Fibroblast of lung (primary cell): ENCODE measurements at regions not wholly inside any gene's neighbourhood (a gene's known extent, or its start where the extent isn't known, plus 50 kb on each side); places are given as distances from the start of the nearest gene placed in this dataset.

Experiments used
- DNase-seq, 2 donors: peaks; one replicate each; pipeline versions ENCODE4 v3.0.0 to v3.0.0-alpha.2; 2010; ENCODE audit warnings: low read depth in 2 of 2
- H2AFZ ChIP-seq: 2 replicates; pipeline ENCODE4 v1.5.1; 2012; ENCODE audit warnings: low read length, control low read depth, inconsistent platforms
- H3K27ac ChIP-seq: 2 replicates; pipeline ENCODE4 v1.5.1; 2011; ENCODE audit warnings: low read length, control low read depth; ENCODE audit not compliant: insufficient read depth
- H3K27me3 ChIP-seq: 2 replicates; pipeline ENCODE4 v1.5.1; 2011; ENCODE audit warnings: mild to moderate bottlenecking, low read length; ENCODE audit not compliant: control insufficient read depth, insufficient read depth
- H3K36me3 ChIP-seq: 2 replicates; pipeline ENCODE4 v1.5.1; 2011; ENCODE audit warnings: low read length; ENCODE audit not compliant: control insufficient read depth, insufficient read depth
- H3K4me1 ChIP-seq: 2 replicates; pipeline ENCODE4 v1.5.1; 2011; ENCODE audit warnings: low read length; ENCODE audit not compliant: control insufficient read depth, insufficient read depth; ENCODE audit errors: extremely low read depth
- H3K4me2 ChIP-seq: 2 replicates; pipeline ENCODE4 v1.5.1; 2011; ENCODE audit warnings: low read length, control low read depth; ENCODE audit not compliant: insufficient read depth; ENCODE audit errors: extremely low read depth
- H3K4me3 ChIP-seq, 4 experiments: fragments of 200-600 bp in 1 of 4; sonication (generic) in 1 of 4; replicated peaks in 1 of 4; 2 replicates each; pipeline ENCODE4 v1.5.1; 2011 to 2016; ENCODE audit warnings: low read length in 4 of 4, low read depth in 3 of 4, mild to moderate bottlenecking in 3 of 4, control low read depth in 2 of 4, inconsistent platforms in 1 of 4, mixed read lengths in 1 of 4; ENCODE audit not compliant: insufficient read depth in 1 of 4; ENCODE audit errors: control extremely low read depth in 1 of 4
- H3K79me2 ChIP-seq: 2 replicates; pipeline ENCODE4 v1.5.1; 2012; ENCODE audit warnings: mild to moderate bottlenecking, low read length, inconsistent platforms; ENCODE audit not compliant: control insufficient read depth, insufficient read depth
- H3K9ac ChIP-seq: 2 replicates; pipeline ENCODE4 v1.5.1; 2011; ENCODE audit warnings: mild to moderate bottlenecking, low read length, control low read depth; ENCODE audit not compliant: insufficient read depth
- H3K9me3 ChIP-seq: 2 replicates; pipeline ENCODE4 v1.5.1; 2012; ENCODE audit warnings: low read depth, low read length; ENCODE audit not compliant: control insufficient read depth, insufficient read depth
- H4K20me1 ChIP-seq: 2 replicates; pipeline ENCODE4 v1.5.1; 2011; ENCODE audit warnings: low read length; ENCODE audit not compliant: control insufficient read depth, insufficient read depth; ENCODE audit errors: extremely low read depth
- EZH2 ChIP-seq: IDR thresholded peaks from 2 replicates; pipeline ENCODE4 v1.5.1; 2012; ENCODE audit warnings: low read length, control low read depth, mild to moderate bottlenecking; ENCODE audit errors: missing control alignments
- TF ChIP-seq, protein P1 (sequence below), 2 donors: IDR thresholded peaks in 1 of 2; conservative IDR thresholded peaks in 1 of 2; 1 replicate in 1 of 2; 2 replicates in 1 of 2; pipeline ENCODE4 v1.5.1; 2011 to 2012; ENCODE audit warnings: low read length in 2 of 2, control low read depth in 1 of 2, inconsistent platforms in 1 of 2, low read depth in 1 of 2, mild to moderate bottlenecking in 1 of 2

DNA sequence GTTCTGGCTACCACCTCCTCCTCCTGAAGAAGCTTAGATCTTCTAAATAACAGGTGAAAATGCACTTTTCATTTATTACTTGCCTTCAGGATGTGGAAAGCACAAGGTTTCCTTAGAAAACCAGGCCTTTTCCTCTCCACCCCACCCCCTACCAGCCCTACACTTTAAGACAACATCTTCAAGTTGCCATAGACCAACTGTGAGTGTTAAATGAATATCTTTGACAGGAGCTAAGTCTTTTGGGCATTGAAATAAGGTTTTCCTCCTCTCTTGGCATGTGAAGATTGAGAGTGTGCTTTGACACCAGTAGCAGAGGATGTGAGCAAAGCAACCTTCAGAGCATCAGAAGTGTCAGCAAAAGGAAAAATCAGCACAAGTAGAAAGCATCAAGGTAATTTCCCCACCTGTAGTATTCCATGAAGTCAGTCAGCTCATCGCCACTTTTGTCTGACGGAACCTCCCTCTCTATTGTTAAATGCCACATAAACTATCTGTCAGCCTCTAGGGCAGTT, 532.3 kb upstream of the MMS22L start:
- TF ChIP-seq, protein P1, sequence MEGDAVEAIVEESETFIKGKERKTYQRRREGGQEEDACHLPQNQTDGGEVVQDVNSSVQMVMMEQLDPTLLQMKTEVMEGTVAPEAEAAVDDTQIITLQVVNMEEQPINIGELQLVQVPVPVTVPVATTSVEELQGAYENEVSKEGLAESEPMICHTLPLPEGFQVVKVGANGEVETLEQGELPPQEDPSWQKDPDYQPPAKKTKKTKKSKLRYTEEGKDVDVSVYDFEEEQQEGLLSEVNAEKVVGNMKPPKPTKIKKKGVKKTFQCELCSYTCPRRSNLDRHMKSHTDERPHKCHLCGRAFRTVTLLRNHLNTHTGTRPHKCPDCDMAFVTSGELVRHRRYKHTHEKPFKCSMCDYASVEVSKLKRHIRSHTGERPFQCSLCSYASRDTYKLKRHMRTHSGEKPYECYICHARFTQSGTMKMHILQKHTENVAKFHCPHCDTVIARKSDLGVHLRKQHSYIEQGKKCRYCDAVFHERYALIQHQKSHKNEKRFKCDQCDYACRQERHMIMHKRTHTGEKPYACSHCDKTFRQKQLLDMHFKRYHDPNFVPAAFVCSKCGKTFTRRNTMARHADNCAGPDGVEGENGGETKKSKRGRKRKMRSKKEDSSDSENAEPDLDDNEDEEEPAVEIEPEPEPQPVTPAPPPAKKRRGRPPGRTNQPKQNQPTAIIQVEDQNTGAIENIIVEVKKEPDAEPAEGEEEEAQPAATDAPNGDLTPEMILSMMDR (conservative IDR thresholded peaks at IDR 0.05 in 1 of 2, IDR thresholded peaks at IDR 0.05 in 1 of 2; ENCODE audit: low read depth in 1 of 2, low read length in 2 of 2) = no peak
- no peak for TF ChIP-seq EZH2
- H3K79me2 ChIP-seq = no peaks in the 10 kb centered on the region
- no peak overlapping the region for H3K4me2 ChIP-seq
- no peaks in the 10 kb centered on the region for H3K36me3 ChIP-seq
- H3K27ac ChIP-seq = no peak overlapping the region
- H3K27me3 ChIP-seq = no peaks in the 10 kb centered on the region
- no peak overlapping the region for H3K4me3 ChIP-seq
- no peaks in the 10 kb centered on the region for H4K20me1 ChIP-seq
- H2AFZ ChIP-seq = no peak overlapping the region
- no peaks in the 10 kb centered on the region for H3K9me3 ChIP-seq
- no peak for DNase-seq
- H3K9ac ChIP-seq = no peak overlapping the region
- H3K4me1 ChIP-seq = no peaks in the 10 kb centered on the region

DNA sequence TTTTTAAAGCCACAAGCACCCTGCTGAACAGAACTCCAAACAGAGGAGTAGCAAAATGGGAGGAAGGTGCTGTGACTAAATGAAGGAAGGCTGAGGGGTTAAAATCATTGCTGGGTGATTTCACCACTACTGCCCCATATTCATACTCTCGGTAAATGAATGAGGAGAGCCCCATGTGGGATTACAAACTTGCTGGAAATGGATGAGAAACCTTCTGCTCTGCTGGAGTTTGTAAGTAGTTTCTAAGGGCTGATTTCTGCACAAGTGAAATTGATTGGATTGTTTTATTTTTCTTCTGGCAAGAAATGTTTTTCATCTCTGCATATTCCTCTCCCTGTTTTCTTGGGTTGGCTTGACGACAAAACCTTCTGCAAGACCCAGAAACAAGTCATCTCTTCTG, 533.5 kb upstream of the MMS22L start:
- TF ChIP-seq EZH2 = no peak
- TF ChIP-seq, protein P1 (conservative IDR thresholded peaks at IDR 0.05 in 1 of 2, IDR thresholded peaks at IDR 0.05 in 1 of 2; ENCODE audit: low read depth in 1 of 2, low read length in 2 of 2) = no peak
- Histone ChIP-seq H3K4me1 (no peaks in the 10 kb centered on the region), H3K9ac (no peak overlapping the region), H3K4me2 (no peak overlapping the region), H3K27me3 (no peaks in the 10 kb centered on the region), H4K20me1 (no peaks in the 10 kb centered on the region), H3K4me3 (no peak overlapping the region), H3K36me3 (no peaks in the 10 kb centered on the region), H3K9me3 (no peaks in the 10 kb centered on the region), H2AFZ (no peak overlapping the region), H3K27ac (no peak overlapping the region), H3K79me2 (no peaks in the 10 kb centered on the region)
- peak in 1 of 2 donors; percentile 4 for DNase-seq

DNA sequence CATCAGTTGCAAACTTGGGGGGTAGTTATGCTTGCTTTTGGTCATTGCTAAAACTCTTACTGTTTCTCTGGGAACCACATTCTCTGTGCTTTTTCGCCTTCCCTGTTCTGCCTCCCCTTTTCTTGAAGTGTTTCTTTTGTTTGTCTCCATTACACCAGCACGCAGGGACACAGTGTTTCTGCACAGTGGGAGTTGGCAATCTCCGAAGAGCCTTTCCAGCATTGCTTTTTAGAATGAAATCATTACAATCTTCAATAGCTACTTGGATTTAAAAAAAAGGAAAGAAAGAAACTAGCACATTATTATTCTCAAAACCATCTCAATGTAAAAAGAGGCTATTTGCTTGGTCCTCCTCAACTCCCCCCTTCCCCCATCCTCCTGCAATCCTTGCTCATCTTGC, 536.7 kb upstream of the MMS22L start:
- H3K27me3 ChIP-seq = no peaks in the 10 kb centered on the region
- no peak overlapping the region for H3K9ac ChIP-seq
- TF ChIP-seq EZH2 = no peak
- TF ChIP-seq, protein P1 (conservative IDR thresholded peaks at IDR 0.05 in 1 of 2, IDR thresholded peaks at IDR 0.05 in 1 of 2; ENCODE audit: low read depth in 1 of 2, low read length in 2 of 2) = no peak
- H3K27ac ChIP-seq = no peak overlapping the region
- no peak overlapping the region for H3K4me2 ChIP-seq
- H3K9me3 ChIP-seq = no peaks in the 10 kb centered on the region
- H3K79me2 ChIP-seq = no peaks in the 10 kb centered on the region
- DNase-seq = no peak
- H4K20me1 ChIP-seq = no peaks in the 10 kb centered on the region
- H3K4me1 ChIP-seq = no peaks in the 10 kb centered on the region
- no peaks in the 10 kb centered on the region for H3K36me3 ChIP-seq
- H3K4me3 ChIP-seq = no peak overlapping the region
- H2AFZ ChIP-seq = no peak overlapping the region
